ENCODE measurements at regions not wholly inside any gene's neighbourhood (a gene's known extent, or its start where the extent isn't known, plus 50 kb on each side); places are given as distances from the start of the nearest gene placed in this dataset.

DNA sequence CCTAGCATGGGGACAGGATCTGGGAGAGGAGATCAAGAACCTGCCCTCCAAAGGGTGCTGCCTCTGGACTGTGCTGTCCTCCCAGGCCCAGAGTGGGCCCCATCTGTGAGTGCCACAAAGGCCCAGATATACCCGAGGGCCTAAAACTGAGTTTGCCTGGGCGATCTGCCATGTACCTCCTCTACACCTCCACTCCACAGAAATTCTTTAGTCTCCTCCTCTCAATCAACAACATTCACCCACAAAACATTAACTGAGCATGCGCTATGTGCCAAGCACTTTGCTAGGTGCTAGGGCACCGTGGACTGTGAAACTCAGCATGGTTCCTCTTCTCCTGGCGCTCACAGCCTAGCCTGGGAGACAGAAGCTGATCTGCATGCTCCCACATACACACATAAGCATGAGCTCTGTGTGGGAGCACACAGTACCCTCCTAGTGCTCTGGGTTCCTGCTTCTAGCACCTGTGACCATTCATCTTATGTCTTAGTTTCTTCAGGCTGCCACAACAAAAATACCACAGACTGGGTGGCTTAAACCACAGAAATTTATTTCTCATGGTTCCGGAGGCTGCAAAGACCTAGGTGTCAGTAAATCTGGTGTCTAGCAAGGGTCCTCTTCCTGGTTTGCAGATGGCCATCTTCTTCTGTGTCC lies 82.0 kb upstream of the FSTL4 start:
- DNase-seq (ENCODE audit: low read depth, low spot score), result no peak

DNA sequence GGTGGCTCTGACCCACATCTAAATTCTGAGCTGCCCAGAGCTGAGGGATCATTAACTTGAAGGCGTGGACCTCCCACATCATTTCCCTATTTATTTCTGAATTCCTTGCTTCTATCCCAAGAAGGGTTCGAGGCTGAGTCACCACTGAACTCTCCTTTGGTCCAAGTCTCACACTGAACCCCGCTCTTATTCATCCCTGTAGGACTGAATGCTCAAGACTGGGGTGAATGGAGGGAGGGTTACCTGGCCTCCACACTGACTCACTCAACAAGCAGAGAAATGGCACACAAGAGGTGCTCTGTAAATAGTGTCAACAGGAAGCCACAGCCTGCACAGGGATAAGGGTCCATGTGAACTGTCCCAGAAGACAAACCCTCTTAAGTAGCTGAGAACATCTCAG lies 79.1 kb upstream of the FSTL4 start:
- no peak for DNase-seq (ENCODE audit: low read depth, low spot score)

DNA sequence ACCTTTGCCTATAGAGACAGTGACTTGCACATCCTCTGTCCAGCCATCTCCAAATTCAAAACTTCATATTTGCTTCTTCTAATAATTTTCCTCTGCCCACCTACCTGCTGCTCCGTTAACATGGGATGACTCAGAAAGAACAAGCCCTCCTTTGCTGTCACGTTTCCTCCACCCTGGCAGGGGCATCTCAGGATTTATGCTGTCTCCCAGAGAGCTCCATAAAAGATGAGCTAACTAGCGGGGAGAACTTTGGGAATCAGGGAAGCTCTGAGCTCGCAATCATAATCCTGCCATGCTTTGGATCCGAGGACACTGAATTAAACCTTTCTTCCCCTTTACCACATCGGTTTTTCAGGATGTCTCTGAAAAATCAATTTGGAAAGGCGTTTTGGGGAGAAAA lies 78.4 kb upstream of the FSTL4 start:
- no peak for DNase-seq (ENCODE audit: low read depth, low spot score)

GRCh38 chr5:133688391-133688790 lies 76.0 kb upstream of the FSTL4 start:
- no peak for DNase-seq (ENCODE audit: low read depth, low spot score)

DNA sequence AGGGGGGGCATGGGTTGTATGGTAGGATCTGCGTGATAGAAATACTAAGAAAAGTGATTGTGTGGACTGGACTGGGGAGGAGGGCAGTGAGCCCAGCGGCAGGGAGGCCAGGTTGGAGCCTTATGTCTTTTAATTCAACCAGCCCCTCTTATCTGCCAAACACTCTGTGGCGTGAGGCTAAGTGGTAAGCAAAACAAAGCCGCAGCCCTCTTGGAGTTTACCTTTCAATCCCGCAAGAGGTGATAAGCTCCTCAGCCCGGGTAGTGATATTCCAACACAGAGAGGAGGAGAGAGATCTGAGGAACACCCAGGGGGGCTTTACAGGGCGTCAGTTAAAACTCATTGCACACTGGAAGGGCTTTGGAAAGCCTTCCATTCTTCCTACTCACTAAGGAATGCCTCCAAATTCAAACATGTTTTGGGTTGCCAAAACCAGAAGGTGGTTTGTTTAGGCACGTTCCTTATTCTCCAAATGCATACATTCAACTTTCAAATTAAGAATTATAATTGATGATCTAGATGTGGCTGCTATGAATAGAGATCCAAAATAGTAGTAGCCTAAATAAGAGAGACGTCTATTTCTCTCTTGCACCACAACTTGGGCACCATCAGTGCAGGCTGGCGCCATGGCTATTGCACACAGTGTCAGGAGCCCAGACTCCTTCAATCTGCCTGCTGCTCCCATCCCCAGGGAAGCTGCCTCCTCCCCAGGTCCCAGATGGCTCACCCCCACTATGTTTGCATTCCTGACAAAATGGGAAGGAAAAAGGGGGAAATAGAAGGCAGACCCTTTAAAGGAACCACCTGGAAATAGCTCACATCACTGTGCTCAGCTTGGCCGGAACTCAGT lies 75.1 kb upstream of the FSTL4 start:
- no peak for DNase-seq (ENCODE audit: low read depth, low spot score)

DNA sequence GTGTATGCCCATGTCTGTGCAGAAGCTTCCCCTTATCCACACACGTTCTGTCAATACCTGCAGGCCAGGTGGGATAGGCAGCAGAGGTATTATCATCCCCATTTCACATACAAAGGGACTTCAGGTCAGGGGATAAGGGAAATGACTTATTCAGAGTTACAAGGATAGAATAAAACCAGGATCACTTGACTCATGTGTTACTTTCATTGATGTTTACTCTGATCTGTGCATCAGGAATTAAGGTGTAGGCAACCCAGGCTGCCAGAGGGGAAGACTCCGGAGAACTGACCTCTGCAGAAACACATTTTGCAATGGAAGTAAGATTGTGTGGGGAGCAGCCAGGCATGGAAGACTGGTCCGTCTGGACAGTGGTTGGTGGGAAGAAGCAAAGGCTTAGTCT lies 74.2 kb upstream of the FSTL4 start:
- DNase-seq (ENCODE audit: low read depth, low spot score), result no peak

GRCh38 chr5:133685402-133686018 lies 73.2 kb upstream of the FSTL4 start:
- DNase-seq (ENCODE audit: low read depth, low spot score), result no peak

DNA sequence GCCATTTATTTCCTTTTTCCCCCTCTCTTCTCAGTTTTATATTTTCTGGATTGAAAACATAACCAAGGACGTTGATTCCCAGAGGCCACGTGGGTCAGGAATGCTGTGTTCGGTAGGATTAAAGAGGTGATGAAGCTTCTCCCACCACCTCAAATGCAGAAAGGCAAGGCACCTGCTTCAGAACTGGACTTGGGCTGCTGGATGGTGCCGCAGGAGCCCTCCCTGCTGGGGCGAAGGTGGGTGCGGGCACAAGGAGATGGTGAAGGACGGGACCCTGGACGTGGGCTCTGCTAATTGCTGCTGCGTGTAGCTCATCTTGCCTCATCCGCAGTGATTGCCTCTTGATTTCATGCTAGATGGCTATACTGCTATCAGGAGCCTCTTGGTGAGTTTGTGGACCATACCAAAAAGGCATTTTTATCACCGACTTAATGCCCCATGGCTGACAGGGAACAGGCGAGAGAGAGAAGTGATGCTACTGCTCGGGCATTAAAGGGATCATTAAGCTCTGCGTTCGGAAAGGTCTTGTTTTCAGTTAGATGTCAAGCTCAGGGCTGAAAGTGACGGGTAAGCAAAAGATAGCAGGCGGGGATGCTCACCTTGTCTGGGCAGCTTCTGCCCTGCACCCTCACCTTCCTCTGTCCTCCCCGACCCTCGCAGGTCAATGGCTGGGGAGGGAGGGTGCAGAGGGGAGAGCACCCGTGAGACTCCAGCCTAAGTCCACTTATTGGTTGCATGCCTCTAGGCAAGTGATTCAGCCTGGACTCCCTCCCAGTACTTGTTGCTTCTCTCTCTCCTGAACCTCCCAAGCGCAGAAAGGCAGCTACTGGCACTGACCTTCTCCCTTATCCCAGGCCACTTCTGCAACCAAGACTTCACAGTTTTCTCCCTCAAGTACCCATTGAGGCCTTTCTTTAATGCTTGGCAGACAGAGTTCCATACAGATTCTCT lies 71.6 kb upstream of the FSTL4 start:
- no peak for DNase-seq (ENCODE audit: low read depth, low spot score)

DNA sequence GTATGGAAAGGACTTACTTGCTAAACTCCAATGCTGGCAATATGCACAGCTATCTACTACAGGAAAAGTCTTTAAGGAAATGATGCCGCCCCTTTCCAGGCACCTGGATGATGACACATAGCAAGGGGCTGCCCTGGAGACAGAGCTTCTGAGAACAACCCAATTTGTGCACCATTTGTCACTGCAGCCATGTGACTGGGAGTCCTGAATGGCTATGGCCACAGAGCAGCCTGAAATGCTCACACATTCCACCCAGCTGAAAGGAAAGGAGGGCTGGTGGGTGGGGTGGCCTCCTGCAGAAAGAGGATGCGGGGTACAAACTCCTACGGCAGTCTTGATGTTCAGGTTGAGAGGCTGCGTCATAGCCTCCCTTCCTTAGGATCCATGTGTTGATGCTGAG lies 70.1 kb upstream of the FSTL4 start:
- DNase-seq (ENCODE audit: low read depth, low spot score), result no peak

GRCh38 chr5:133681896-133682295 lies 69.6 kb upstream of the FSTL4 start:
- DNase-seq (ENCODE audit: low read depth, low spot score), result no peak

DNA sequence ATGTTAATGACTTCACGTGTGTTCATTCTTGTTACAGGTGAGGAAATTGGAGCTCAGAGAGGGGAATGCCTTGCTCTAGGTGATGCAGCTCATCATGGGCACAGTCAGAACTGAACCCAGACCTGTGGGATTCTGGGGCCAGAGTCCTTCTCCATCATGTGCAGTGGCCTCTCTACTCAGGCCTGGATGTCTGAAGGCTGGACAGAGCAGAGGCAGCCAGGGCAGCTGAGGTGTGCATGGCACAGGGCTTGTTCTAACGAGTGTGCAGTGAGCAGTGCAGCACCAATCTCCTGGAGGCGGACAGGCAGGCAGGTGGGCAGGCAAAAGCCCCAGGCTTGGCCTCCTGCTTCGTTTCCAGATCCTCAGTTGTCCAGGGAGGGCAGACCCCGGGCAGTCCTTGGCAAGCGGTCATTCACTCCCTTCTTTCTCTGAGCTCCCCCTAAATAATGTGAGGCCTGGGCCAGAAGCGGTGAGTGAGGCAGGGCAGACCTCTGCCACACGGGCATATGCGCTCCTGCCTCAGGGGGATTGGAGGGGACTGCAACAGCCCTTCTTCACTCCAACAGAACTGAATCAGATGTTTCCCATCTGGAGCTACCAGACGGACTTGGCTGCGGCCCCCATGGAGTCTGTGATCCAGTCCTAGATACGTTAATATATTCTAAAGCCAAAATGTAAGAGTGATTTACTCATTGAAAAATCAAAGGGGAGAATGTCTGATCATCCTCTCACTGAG lies 68.7 kb upstream of the FSTL4 start:
- no peak for DNase-seq (ENCODE audit: low read depth, low spot score)

DNA sequence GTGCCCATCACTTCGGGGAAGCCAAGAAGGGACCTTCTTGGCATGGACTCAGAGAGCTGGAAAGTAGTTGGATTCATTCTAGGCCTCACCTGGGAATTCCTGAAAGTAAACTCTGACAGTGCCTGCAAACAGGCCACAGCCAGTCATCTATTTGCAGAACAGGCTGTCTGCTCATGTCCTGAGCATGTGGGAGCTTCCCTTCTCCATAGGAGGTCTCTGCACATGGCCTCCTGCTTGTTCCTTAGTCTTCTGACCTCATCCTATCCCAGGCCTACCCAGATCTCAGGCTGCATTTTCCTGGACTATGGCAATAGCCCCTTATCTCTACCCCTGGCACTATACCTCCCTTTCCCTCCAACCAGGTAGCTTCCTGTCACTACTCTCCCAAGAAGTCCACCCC lies 67.2 kb upstream of the FSTL4 start:
- no peak for DNase-seq (ENCODE audit: low read depth, low spot score)

DNA sequence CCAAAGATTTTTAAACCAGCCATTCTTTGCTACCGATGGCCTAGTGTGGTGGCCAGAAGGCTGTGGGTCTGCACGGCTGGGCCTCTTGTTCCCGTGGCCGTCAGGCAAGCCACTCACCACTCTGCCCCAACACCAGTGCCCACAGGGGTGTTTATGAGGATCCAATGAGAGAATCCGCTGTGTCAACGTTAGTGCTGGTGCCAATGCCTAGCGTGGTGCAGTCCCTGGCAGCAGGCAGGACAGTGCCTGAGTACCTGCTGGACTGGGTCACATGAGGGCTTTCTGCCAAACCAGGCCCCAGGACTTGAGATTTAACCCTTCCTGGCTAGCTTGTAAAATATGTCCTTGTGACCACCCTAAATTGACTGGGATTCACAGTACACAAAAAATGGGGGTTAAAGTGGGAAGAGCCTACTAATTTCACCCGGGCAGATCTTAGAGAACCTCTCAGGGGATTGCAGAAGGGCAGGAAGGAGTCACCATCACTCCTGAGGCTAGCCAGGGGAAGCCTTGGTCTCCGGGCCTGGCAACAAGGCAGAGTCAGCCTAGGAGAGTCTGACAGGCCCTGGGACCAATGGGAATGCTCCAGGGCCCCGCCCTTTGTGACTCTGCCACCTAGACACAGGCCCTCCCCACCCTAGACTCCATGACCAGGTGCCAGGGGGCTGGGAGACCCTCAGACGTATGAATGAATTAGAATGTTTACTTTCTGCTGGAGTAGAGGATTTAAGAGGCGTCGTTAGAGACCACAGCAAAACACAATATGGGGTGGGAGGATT lies 63.2 kb upstream of the FSTL4 start:
- no peak for DNase-seq (ENCODE audit: low read depth, low spot score)

- DNase-seq (ENCODE audit: low read depth, low spot score), result no peak
These were observed 58.0 kb upstream of the FSTL4 start for GRCh38 chr5:133670336-133670735.

GRCh38 chr5:133669472-133669871 lies 57.1 kb upstream of the FSTL4 start:
- DNase-seq (ENCODE audit: low read depth, low spot score), result no peak

GRCh38 chr5:133668458-133668857 lies 56.1 kb upstream of the FSTL4 start:
- no peak for DNase-seq (ENCODE audit: low read depth, low spot score)

- no peak for DNase-seq (ENCODE audit: low read depth, low spot score)
These were observed 54.9 kb upstream of the FSTL4 start for GRCh38 chr5:133667217-133667616.

- DNase-seq (ENCODE audit: low read depth, low spot score), result no peak
These were observed 53.2 kb upstream of the FSTL4 start for GRCh38 chr5:133665571-133665970.

GRCh38 chr5:133664422-133664821 lies 52.1 kb upstream of the FSTL4 start:
- DNase-seq (ENCODE audit: low read depth, low spot score), result no peak

GRCh38 chr5:133663397-133664054 lies 51.2 kb upstream of the FSTL4 start:
- DNase-seq (ENCODE audit: low read depth, low spot score), result no peak
